GM12892 (cell line): ENCODE measurements at regions not wholly inside any gene's neighbourhood (a gene's known extent, or its start where the extent isn't known, plus 50 kb on each side); places are given as distances from the start of the nearest gene placed in this dataset.
"Not testable (repeated sequence)": the region's sequence is repeated elsewhere in the genome, so short reads cannot be mapped to it uniquely, and the experiment has no call there.

Experiments
- DNase-seq: peaks from one replicate; pipeline ENCODE4 v3.0.0; 2011; ENCODE audit not compliant: insufficient read length
- FAIRE-seq: peaks from 2 replicates; lab custom pipeline; 2011; peaks lifted over from hg19 to GRCh38; lab: Jason Lieb, UNC
- POLR2A ChIP-seq: IDR thresholded peaks from 2 replicates; pipeline ENCODE4 v1.6.1; 2011; ENCODE audit warnings: low read depth, low read length, control low read depth
- POLR2AphosphoS5 ChIP-seq: IDR thresholded peaks from 2 replicates; pipeline ENCODE4 v1.6.1; 2011; ENCODE audit warnings: low read depth, low read length, control low read depth
- TAF1 ChIP-seq: IDR thresholded peaks from 2 replicates; pipeline ENCODE4 v1.6.1; 2011; ENCODE audit warnings: low read depth, mild to moderate bottlenecking, control low read depth, low read length, borderline replicate concordance

- no peak for DNase-seq
- TF ChIP-seq TAF1 (no peak), POLR2A (no peak), POLR2AphosphoS5 (no peak)
- FAIRE-seq, result no peak
Measured at GRCh38 chrX:65331371-65331770, 203.2 kb downstream of the LAS1L start.

- FAIRE-seq, result no peak
- TF ChIP-seq POLR2AphosphoS5 (no peak), TAF1 (no peak), POLR2A (no peak)
- DNase-seq, result no peak
Measured at GRCh38 chrX:65300104-65300809, 234.3 kb downstream of the LAS1L start.

- DNase-seq, FAIRE-seq: not testable (repeated sequence)
Measured at GRCh38 chrX:65282905-65283304, 251.7 kb downstream of the LAS1L start.

- TF ChIP-seq POLR2A (no peak), TAF1 (no peak), POLR2AphosphoS5 (no peak)
- FAIRE-seq, result no peak
- no peak for DNase-seq
Measured at GRCh38 chrX:65273152-65273551, 261.4 kb downstream of the LAS1L start.

GRCh38 chrX:65266482-65266881 lies 268.1 kb downstream of the LAS1L start:
- TF ChIP-seq POLR2A (no peak), POLR2AphosphoS5 (no peak), TAF1 (no peak)
- FAIRE-seq, result no peak
- no peak for DNase-seq

GRCh38 chrX:65253817-65254216 lies 277.6 kb upstream of the ZC4H2 start:
- TF ChIP-seq TAF1, result no peak
- no peak for TF ChIP-seq POLR2A
- no peak for TF ChIP-seq POLR2AphosphoS5
- DNase-seq (no peak), FAIRE-seq (no peak)

- TF ChIP-seq POLR2A (no peak), POLR2AphosphoS5 (no peak), TAF1 (no peak)
- DNase-seq (no peak), FAIRE-seq (no peak)
Measured at GRCh38 chrX:65241059-65241721, 264.9 kb upstream of the ZC4H2 start.

- FAIRE-seq (no peak), DNase-seq (no peak)
- TF ChIP-seq POLR2A (no peak), POLR2AphosphoS5 (no peak), TAF1 (no peak)
Measured at GRCh38 chrX:65203545-65203944, 227.3 kb upstream of the ZC4H2 start.

GRCh38 chrX:65196758-65197360 lies 220.6 kb upstream of the ZC4H2 start:
- TF ChIP-seq POLR2A (no peak), TAF1 (no peak), POLR2AphosphoS5 (no peak)
- no peak for FAIRE-seq
- no peak for DNase-seq

GRCh38 chrX:65195621-65196020 lies 219.4 kb upstream of the ZC4H2 start:
- FAIRE-seq, result no peak
- no peak for TF ChIP-seq POLR2A
- TF ChIP-seq POLR2AphosphoS5, result no peak
- TF ChIP-seq TAF1, result no peak
- DNase-seq, result no peak

- no peak for FAIRE-seq
- TF ChIP-seq TAF1 (no peak), POLR2AphosphoS5 (no peak), POLR2A (no peak)
- no peak for DNase-seq
Measured at GRCh38 chrX:65194547-65194946, 218.3 kb upstream of the ZC4H2 start.

- not testable (repeated sequence) for DNase-seq, FAIRE-seq
Measured at GRCh38 chrX:65163325-65163724, 187.1 kb upstream of the ZC4H2 start.
